Ishikawa (cell line): ENCODE measurements at regions not wholly inside any gene's neighbourhood (a gene's known extent, or its start where the extent isn't known, plus 50 kb on each side); places are given as distances from the start of the nearest gene placed in this dataset.

Experiments
- CEBPB ChIP-seq: IDR thresholded peaks from 2 replicates; pipeline ENCODE4 v1.6.1; 2012
- CREB1 ChIP-seq: IDR thresholded peaks from 2 replicates; pipeline ENCODE4 v1.6.1; 2012; ENCODE audit warnings: low read depth
- EGR1 ChIP-seq: IDR thresholded peaks from 2 replicates; pipeline ENCODE4 v1.6.1; 2012
- EP300 ChIP-seq: IDR thresholded peaks from 2 replicates; pipeline ENCODE4 v1.6.1; 2012; ENCODE audit warnings: borderline replicate concordance
- FOXM1 ChIP-seq: IDR thresholded peaks from 2 replicates; pipeline ENCODE4 v1.6.1; 2012; ENCODE audit warnings: low read depth, borderline replicate concordance
- NFIC ChIP-seq: IDR thresholded peaks from 2 replicates; pipeline ENCODE4 v1.6.1; 2012
- RAD21 ChIP-seq: IDR thresholded peaks from 2 replicates; pipeline ENCODE4 v1.6.1; 2012; ENCODE audit warnings: low read depth
- REST ChIP-seq: IDR thresholded peaks from 2 replicates; pipeline ENCODE4 v1.6.1; 2012; ENCODE audit warnings: low read depth, mild to moderate bottlenecking
- TAF1 ChIP-seq: IDR thresholded peaks from 2 replicates; pipeline ENCODE4 v1.6.1; 2012; ENCODE audit warnings: low read depth, mild to moderate bottlenecking
- YY1 ChIP-seq: IDR thresholded peaks from 2 replicates; pipeline ENCODE4 v1.6.1; 2012; ENCODE audit warnings: low read depth
- ZBTB7A ChIP-seq: IDR thresholded peaks from 2 replicates; pipeline ENCODE4 v1.6.1; 2012; ENCODE audit warnings: low read depth

GRCh38 chr18:61606759-61607158 is 273.5 kb downstream of the CDH20 start:
- no peak for TF ChIP-seq TAF1
- TF ChIP-seq FOXM1 = no peak
- TF ChIP-seq YY1 = no peak
- no peak for TF ChIP-seq REST
- TF ChIP-seq RAD21 = no peak
- no peak for TF ChIP-seq ZBTB7A
- TF ChIP-seq EP300 = 0 out of 2 replicates have a peak, but pooled peaks have one; percentile 17
- peak; percentile 37; the same call in 1 of the 2 replicates for TF ChIP-seq NFIC
- TF ChIP-seq CEBPB = no peak
- TF ChIP-seq EGR1 = no peak
- no peak for TF ChIP-seq CREB1
